ENCODE measurements at regions not wholly inside any gene's neighbourhood (a gene's known extent, or its start where the extent isn't known, plus 50 kb on each side); places are given as distances from the start of the nearest gene placed in this dataset.

DNA sequence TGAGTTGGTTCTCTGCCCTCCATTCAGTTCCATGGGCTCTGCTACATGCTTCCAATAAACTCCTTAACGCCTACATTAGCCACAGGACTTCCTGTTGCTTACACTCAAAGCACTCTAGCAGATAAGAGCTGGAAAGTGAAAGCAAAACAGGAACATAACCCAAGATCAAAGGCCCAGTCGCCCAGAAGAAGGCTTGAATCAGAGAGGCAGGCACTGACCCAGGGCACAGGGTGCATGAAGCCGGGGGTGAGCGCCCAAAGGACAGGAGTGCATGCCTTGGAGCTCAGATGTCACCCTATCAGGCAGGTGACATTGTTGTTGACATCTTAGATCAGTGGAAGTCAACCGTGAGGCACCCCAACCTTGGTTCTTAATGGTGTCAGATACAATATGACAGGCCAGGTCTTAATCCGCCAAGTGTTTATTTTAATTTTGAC is 235.1 kb downstream of the UACA start:
- Histone ChIP-seq H3K27me3 (no peaks in the 10 kb centered on the region), H3K9me3 (no peaks in the 10 kb centered on the region), H3K36me3 (no peaks in the 10 kb centered on the region), H3K4me1 (peaks cover 6 to 26% of the 10 kb centered on the region in 2 donors), H3K27ac (peak overlapping the region in 1 of 2 donors; percentile 33), H3K4me3 (no peak overlapping the region)
- ATAC-seq: peak; percentile 84
- peak in 2 of 4 donors; percentile 40 to 57 for DNase-seq
- TF ChIP-seq, protein P1, sequence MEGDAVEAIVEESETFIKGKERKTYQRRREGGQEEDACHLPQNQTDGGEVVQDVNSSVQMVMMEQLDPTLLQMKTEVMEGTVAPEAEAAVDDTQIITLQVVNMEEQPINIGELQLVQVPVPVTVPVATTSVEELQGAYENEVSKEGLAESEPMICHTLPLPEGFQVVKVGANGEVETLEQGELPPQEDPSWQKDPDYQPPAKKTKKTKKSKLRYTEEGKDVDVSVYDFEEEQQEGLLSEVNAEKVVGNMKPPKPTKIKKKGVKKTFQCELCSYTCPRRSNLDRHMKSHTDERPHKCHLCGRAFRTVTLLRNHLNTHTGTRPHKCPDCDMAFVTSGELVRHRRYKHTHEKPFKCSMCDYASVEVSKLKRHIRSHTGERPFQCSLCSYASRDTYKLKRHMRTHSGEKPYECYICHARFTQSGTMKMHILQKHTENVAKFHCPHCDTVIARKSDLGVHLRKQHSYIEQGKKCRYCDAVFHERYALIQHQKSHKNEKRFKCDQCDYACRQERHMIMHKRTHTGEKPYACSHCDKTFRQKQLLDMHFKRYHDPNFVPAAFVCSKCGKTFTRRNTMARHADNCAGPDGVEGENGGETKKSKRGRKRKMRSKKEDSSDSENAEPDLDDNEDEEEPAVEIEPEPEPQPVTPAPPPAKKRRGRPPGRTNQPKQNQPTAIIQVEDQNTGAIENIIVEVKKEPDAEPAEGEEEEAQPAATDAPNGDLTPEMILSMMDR (IDR thresholded peaks at IDR 0.05): no peak
- intact Hi-C loops (cut with DNase I): no loop called here

DNA sequence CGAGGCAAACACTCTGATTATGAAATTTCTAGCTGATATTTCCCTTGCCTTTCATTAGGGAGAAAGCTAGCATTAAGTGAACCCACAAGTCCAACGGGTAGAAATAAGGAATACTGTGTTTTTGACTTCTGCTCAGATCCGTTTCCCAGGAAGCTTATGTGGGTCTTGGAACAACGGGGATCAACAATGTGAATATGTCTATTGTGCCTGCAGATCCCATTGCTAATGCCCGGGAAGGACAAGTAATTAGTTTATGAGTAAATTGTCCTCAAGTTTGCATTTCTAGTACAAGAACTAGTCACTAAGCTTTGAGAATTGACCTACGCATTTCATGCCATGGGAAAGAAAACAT is 236.4 kb downstream of the UACA start:
- DNase-seq (no peak), ATAC-seq (no peak)
- H3K27ac ChIP-seq: no peak overlapping the region
- H3K36me3 ChIP-seq: no peaks in the 10 kb centered on the region
- no peak overlapping the region for H3K4me3 ChIP-seq
- H3K9me3 ChIP-seq: no peaks in the 10 kb centered on the region
- H3K4me1 ChIP-seq: peaks cover 6 to 26% of the 10 kb centered on the region in 2 donors
- TF ChIP-seq, protein P1 (IDR thresholded peaks at IDR 0.05): no peak
- intact Hi-C loops (cut with DNase I): no loop called here
- no peaks in the 10 kb centered on the region for H3K27me3 ChIP-seq

DNA sequence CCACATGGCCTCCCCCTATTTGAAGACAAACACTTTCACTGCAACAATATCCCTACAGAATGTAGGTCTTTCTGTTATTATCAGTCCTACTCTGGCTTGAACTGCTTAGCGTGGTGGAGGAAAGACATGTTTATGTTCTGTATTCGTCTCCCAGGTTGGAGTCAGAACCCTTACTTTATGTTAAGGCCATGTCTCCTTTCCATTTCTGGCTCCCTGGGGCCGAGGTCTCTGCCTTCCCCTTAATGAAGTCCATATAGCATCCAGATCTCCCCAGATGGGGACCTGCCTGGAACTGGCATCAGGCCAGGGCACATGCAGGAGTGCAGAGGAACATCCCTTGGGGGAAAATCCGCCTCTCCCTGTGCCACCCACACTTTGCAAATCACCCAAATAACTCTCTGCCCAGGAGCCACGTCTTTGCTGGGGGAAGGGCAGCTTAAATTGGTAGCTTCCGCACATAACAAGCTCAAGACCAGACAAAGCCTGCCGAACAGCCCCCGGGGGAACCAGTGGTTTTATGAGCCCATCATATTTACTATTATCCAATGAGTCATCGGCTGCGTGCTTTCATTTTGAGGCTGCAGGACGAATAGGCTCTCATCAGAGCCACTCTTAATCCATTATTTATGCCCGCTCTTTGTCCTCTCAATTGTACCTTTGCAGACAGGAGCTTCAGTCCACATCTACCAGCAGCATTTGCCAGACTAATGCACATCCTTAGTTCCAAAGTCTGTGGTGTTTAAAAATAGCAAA is 237.0 kb downstream of the UACA start:
- DNase-seq (no peak), ATAC-seq (no peak)
- no peaks in the 10 kb centered on the region for H3K36me3 ChIP-seq
- H3K9me3 ChIP-seq: no peaks in the 10 kb centered on the region
- H3K4me1 ChIP-seq: peaks cover 6 to 26% of the 10 kb centered on the region in 2 donors
- no peaks in the 10 kb centered on the region for H3K27me3 ChIP-seq
- H3K27ac ChIP-seq: no peak overlapping the region
- intact Hi-C loops (cut with DNase I): no loop called here
- H3K4me3 ChIP-seq: no peak overlapping the region
- TF ChIP-seq, protein P1 (IDR thresholded peaks at IDR 0.05): no peak

DNA sequence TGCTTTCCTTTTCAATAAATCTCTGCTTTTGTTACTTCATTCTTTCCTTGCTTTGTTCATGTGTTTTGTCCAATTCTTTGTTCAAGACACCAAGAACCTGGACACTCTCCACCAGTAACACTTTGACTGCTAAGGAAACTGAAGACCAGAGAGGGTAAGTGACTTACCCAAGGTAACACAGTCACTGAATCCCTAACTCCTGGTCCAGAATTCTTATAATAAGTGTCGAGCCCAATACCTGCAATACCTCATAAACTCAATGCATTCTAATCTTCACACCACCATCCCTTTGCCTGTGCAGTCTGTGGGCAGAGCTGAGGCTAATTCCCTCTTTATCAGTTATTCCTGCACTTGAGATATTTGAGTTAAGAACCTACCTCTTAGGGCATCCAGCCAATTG is 237.8 kb downstream of the UACA start:
- DNase-seq (no peak), ATAC-seq (no peak)
- Histone ChIP-seq H3K36me3 (no peaks in the 10 kb centered on the region), H3K9me3 (no peaks in the 10 kb centered on the region), H3K4me3 (no peak overlapping the region), H3K27ac (no peak overlapping the region), H3K27me3 (no peaks in the 10 kb centered on the region), H3K4me1 (peaks cover 6 to 26% of the 10 kb centered on the region in 2 donors)
- TF ChIP-seq, protein P1 (IDR thresholded peaks at IDR 0.05): no peak
- intact Hi-C loops (cut with DNase I): no loop called here

DNA sequence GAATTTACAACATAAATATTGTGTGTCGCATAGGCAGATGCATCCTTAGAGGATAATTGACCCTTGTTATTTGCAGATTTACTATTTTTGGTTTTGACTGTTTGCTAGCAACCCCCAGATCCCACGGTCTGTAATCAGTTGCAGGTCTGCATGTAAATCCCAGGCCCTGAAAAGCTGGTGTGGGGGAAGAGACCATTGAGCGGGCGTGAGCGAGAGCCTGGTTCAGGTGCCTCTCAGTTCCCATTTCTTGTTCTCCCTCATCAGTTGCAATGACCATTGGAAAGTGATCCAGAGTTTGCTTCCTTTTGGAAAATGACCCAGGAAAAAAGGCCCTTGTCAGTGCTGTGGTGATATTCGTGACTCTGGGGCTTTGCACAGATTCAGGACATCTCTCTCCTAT is 238.9 kb downstream of the UACA start:
- no peaks in the 10 kb centered on the region for H3K9me3 ChIP-seq
- DNase-seq: no peak
- H3K27ac ChIP-seq: no peak overlapping the region
- H3K4me1 ChIP-seq: peaks cover 6 to 26% of the 10 kb centered on the region in 2 donors
- TF ChIP-seq, protein P1 (IDR thresholded peaks at IDR 0.05): no peak
- H3K27me3 ChIP-seq: no peaks in the 10 kb centered on the region
- H3K36me3 ChIP-seq: no peaks in the 10 kb centered on the region
- no peak overlapping the region for H3K4me3 ChIP-seq
- no peak for ATAC-seq
- intact Hi-C loops (cut with DNase I): no loop called here
